ENCODE measurements at regions not wholly inside any gene's neighbourhood (a gene's known extent, or its start where the extent isn't known, plus 50 kb on each side); places are given as distances from the start of the nearest gene placed in this dataset.
A peak's percentile ranks its signal among the peaks of the same experiment; 100 is the strongest.
"Not testable (repeated sequence)": the region's sequence is repeated elsewhere in the genome, so short reads cannot be mapped to it uniquely, and the experiment has no call there.

- FAIRE-seq = no peak
Observed at GRCh38 chr1:181947441-181947840, 114.1 kb downstream of the ZNF648 start.

GRCh38 chr1:181936768-181937581 is 124.5 kb downstream of the ZNF648 start:
- FAIRE-seq = peak; percentile 77

DNA sequence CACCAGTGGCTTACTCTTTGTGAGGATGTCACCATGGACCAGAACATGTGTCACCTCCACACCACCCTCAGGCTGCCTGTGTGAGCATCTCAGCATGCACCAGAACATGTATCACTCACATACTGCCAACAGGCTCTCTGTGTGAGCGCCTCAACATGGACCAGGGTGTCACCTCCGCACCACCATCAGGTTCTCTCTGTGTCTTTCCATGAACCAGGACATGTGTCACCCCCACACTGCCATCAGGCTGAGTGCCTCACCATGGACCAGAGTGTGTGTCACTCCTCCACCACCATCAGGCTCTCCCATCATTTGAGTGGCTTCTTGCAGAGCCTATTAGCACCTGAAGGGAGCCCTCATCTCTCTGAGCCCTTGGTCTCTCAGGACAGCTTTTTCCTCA is 125.2 kb downstream of the ZNF648 start:
- no peak for FAIRE-seq

DNA sequence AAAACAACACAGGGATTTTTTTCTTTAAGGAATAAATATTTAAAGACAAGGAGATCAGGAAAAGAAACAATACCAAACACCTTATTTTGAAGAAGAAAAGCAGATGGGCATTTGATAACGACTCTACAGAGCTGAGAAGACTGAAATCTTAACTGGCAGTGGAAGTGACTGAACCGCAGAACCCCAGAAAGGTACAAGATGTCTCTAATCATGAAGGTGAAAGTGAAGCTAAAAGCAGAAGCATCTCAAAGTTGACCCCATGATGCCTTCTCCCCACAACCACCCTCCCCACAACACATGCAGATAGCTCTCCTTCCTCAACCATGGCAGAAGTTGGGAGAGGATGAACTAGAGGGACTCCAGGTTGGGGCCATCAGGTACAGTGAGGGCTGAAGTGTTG is 129.6 kb downstream of the ZNF648 start:
- no peak for FAIRE-seq

GRCh38 chr1:181930187-181930586 is 131.3 kb downstream of the ZNF648 start:
- FAIRE-seq = no peak

DNA sequence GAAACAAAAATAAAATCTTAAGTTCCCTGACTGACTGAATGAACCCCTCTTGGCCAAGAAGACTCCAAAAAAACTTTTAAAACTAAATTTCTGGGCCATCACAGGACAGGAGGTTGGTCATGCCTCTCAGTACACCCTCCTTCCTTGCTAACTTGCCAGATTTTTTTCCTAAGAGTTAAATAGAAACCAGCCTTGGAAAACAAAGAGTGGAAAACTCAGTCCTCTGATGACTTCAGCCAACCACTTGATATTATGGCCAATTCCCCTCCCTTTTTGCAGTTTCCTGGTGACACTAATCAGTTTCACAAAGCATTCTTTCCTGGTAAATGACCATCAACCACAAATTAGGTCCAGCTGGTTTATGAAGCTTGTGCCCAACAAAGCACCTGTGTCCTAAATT is 134.8 kb downstream of the ZNF648 start:
- FAIRE-seq = no peak

DNA sequence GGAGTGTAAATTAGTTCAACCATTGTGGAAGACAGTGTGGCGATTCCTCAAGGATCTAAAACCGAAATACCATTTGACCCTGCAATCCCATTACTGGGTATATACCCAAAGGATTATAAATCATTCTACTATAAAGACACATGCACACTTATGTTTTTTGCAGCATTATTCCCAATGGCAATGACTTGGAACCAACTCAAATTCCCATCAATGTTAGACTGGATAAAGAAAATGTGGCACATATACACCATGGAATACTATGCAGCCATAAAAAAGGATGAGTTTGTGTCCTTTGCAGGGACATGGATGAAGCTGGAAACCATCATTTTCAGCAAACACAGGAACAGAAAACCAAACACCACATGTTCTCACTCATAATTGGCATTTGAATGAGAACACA is 137.5 kb downstream of the ZNF648 start:
- FAIRE-seq = not testable (repeated sequence)

GRCh38 chr1:181919542-181919941 is 142.0 kb downstream of the ZNF648 start:
- no peak for FAIRE-seq

GRCh38 chr1:181918880-181919525 is 142.5 kb downstream of the ZNF648 start:
- no peak for FAIRE-seq

DNA sequence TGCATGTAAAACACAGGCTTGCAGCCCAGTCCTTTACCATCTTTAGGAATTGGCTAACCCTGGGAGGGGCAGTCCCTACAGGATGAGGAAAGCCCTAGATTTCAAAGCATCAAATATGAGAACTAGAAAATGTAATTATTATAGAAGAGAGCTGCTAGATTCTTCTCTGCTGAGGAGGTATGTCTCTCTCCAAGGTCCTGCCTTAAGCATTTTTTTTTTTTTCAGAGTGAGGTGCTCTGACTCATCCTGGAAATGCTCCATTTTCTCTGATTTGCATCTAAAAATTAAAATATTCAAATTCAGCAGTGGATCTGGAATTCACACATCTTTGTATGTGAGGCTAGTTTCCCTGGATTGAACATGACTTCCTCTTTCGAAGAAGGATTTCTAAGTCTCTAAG is 149.8 kb downstream of the ZNF648 start:
- FAIRE-seq = no peak

DNA sequence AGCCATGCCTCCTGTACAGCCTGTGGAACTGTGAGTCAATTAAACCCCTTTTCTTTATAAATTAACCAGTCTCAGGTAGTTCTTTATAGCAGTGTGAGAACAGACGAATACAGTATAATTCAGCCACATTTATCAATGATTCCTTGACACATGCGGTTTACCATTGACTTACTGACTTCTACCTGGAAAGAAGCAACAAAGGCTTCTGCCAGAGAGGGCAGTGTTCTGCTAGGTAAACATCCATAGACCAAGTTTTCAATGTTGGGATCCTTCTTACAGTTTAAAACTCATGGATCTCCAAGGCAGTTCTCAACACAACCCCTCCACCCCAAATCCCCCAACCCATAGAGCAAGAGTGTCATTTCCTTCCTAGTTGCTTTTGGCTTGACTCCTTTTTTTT is 150.6 kb downstream of the ZNF648 start:
- no peak for FAIRE-seq

DNA sequence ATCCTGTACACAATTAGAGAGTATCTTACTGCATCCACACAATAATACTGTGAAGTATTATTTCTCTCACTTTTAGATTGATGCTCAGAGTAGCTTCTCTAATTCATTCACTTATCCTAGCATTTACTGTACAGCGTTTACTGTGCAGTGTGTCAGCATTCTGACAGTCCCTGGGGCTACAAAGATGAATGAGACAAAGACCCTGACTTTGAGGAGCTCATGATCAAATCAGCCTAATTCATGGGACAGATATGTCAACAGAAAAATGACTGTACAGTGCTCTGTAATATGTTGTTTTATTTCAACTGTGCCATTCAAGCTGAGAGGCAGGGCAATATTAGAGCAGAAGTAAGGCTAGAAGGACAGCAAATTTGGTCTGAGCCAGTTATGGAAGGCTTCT is 152.5 kb downstream of the ZNF648 start:
- FAIRE-seq = no peak

- no peak for FAIRE-seq
Observed at GRCh38 chr1:181906631-181907030, 154.9 kb downstream of the ZNF648 start.

- no peak for FAIRE-seq
Observed at GRCh38 chr1:181905944-181906597, 155.4 kb downstream of the ZNF648 start.

DNA sequence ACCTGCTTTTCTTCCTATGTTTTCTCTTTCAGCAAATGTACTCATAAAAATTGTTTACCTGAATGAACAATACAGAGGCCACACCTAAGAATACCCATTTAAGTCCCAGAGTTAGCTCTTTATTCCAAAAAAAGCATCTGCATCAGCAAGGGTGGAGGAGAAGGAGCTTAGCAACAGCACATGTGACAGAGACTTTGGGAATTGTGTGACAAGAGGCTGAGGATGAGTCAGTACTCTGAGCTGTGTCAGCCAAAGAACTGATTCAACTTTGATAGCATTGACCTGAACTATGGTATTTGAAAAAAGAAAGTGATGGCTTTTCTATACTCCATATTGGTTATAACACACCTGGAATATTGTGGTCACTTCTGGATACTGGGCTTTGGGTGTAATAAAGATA is 162.7 kb downstream of the ZNF648 start:
- FAIRE-seq = no peak

- peak; percentile 33 for FAIRE-seq
Observed at GRCh38 chr1:181896824-181897223, 164.7 kb downstream of the ZNF648 start.

GRCh38 chr1:181894439-181894859 is 167.1 kb downstream of the ZNF648 start:
- no peak for FAIRE-seq

- FAIRE-seq = no peak
Observed at GRCh38 chr1:181893937-181894336, 167.6 kb downstream of the ZNF648 start.

DNA sequence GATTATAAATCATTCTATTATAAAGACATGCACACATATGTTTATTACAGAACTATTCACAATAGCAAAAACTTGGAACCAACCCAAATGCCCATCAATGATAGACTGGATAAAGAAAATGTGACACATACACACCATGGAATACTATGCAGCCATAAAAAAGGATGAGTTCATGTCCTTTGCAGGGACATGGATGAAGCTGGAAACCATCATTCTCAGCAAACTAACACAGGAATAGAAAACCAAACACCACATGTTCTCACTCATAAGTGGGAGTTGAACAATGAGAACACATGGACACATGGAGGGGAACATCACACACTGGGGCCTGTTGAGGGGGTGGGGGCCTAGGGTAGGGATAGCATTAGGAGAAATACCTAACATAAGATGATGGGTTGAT is 168.4 kb downstream of the ZNF648 start:
- FAIRE-seq = not testable (repeated sequence)

DNA sequence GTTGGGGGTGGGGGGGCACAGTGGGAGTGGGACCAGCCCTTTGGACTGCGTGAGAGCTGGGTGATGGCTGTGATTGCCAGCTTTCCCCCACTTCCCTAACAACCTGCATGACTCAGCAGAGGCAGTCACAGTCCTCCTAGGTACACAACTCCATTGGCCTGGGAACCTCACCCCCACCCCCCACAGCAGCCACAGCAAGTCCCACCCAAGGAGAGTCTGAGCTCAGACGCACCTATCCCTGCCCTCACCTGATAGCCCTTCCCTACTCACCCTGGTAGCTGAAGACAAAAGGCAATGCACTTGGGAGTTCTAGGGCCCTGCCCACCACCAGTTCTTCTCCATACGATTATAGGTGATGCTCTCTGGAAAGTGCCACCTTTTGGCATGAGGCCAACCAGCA is 188.9 kb downstream of the ZNF648 start:
- no peak for FAIRE-seq

DNA sequence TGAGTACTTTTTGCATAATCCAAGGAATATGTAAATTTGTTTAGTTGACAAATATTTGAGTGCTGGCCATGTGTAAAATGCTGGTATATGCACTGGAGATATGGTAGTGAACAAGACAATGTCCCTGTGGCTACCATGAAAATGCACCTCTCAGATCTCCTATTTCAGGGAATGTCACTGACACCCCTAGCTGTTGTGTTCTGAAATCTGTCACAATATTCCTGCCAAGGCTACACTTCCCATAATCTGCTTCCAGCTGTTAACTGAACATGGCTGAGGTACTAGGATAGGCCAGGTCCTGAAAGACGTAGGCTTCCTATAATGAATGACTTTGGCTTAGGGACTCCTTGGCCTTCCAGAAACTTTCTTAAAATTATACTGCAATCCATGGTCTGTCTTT is 197.8 kb downstream of the ZNF648 start:
- no peak for FAIRE-seq

DNA sequence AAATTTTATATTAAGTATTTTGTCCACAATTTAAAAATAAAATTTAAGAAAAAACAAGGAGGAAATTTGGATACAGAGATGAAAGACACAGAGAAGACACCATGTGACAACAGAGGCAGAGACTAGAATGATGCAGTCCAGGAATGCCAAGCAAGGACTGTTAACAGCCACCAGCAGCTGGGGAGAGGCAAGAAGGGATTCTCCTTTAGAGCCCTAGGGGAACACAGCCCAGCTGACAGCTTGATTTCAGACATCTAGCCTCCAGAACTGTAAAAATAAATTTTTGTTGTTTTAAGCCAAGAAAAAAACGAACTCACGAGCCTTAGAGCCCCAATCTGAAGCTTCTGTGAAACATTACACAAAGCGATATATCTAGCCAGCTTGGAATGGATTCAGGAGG is 198.5 kb downstream of the ZNF648 start:
- no peak for FAIRE-seq

DNA sequence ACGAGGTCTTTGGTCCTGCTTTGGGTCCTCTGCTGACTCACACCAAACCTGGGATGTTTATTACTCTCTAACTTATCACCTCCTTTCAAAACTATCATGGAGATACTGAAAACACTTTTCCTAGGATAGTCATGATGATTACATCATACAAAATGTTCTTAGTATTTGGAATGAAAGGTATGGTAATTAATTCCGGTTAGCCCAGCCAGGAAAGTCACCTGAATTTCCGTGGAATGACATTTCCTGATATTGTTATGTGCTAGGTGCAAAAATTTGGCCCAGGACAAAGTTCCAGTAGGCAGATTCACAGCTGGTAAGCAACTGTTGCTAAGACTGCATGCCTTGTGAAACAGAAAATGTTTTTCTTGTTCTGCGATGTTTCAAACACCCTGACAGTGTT is 203.4 kb downstream of the ZNF648 start:
- FAIRE-seq = no peak

Measured in TTC549 (cell line).